DOHH2 (cell line): ENCODE measurements at regions not wholly inside any gene's neighbourhood (a gene's known extent, or its start where the extent isn't known, plus 50 kb on each side); places are given as distances from the start of the nearest gene placed in this dataset.
A peak's percentile ranks its signal among the peaks of the same experiment; 100 is the strongest.

Experiments
- EZH2phosphoT487 ChIP-seq: fragments of 200-600 bp; sonication (generic); IDR thresholded peaks from 2 replicates; pipeline ENCODE4 v1.6.1; 2017; ENCODE audit warnings: borderline replicate concordance, mild to moderate bottlenecking, antibody characterized with exemption, low read length, moderate library complexity, mixed read lengths
- TF ChIP-seq, protein P1 (sequence below): fragments of 200-600 bp; sonication (generic); IDR thresholded peaks from one replicate; pipeline ENCODE4 v1.5.1; 2014; ENCODE audit warnings: antibody characterized with exemption, mild to moderate bottlenecking, low read depth, low read length; ENCODE audit not compliant: poor library complexity, severe bottlenecking

DNA sequence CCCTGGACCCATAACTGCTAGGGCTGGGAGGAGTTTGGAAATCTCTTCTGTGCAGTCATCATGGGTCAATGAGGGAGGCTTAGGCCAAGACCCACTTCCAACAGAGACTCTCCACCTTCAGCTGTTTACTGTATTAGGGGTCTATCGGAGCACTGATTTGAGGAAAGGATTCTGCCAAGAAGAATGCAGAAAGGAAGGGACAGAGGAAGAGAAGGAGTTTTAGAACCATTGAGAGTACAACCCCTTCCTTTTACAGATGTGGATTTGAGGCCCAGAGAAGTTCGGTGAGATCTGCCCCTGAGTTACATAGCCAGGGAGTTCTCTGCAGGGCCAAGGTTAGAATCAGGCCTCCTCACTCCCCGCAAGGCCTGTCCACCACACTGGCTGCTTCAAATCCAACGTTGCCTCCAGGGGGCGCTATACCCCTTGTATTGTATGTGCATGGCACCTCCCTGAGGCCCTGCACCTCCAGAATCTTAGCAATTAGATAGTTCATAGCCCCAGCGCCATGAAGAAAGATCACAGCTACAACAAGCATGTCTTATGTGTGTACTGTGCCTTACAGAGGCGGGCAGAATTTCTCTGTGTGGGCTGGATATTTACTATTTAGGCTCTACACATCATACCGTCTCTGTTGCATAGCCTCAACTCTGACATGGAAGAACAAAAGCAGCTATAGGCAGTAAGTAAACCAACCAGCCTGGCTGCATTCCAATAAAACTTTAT, 246.8 kb downstream of the SKIDA1 start:
- TF ChIP-seq, protein P1, sequence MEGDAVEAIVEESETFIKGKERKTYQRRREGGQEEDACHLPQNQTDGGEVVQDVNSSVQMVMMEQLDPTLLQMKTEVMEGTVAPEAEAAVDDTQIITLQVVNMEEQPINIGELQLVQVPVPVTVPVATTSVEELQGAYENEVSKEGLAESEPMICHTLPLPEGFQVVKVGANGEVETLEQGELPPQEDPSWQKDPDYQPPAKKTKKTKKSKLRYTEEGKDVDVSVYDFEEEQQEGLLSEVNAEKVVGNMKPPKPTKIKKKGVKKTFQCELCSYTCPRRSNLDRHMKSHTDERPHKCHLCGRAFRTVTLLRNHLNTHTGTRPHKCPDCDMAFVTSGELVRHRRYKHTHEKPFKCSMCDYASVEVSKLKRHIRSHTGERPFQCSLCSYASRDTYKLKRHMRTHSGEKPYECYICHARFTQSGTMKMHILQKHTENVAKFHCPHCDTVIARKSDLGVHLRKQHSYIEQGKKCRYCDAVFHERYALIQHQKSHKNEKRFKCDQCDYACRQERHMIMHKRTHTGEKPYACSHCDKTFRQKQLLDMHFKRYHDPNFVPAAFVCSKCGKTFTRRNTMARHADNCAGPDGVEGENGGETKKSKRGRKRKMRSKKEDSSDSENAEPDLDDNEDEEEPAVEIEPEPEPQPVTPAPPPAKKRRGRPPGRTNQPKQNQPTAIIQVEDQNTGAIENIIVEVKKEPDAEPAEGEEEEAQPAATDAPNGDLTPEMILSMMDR = peak; percentile 92
- no peak for TF ChIP-seq EZH2phosphoT487
